GM18873 (cell line): ENCODE measurements at regions not wholly inside any gene's neighbourhood (a gene's known extent, or its start where the extent isn't known, plus 50 kb on each side); places are given as distances from the start of the nearest gene placed in this dataset.
"Not testable (repeated sequence)": the region's sequence is repeated elsewhere in the genome, so short reads cannot be mapped to it uniquely, and the experiment has no call there.

Experiments
- ATAC-seq: cut with Tn5 transposase; IDR thresholded peaks from one replicate; pipeline ENCODE4 v1.9.1; 2021; ENCODE audit warnings: mild to moderate bottlenecking, moderate library complexity, moderate number of reproducible peaks; ENCODE audit not compliant: unreplicated experiment, low FRiP score

DNA sequence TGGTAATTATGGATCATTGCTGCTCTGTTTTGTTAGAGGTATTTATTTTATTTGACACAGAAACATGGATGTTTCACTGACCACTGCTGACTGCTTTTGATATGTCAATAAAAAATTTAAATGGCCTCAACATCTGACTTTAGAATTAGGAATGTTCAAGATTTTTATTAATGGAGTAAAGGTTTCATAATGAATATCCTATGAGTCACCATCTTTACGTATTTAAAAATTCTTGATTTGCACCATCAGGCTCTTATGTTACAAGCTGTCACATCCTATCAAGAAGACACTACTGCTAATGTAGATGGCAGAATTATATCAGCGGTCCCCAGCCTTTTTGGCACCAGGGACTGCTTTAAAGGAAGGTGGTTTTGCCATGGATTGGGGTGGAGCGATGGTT is 578.7 kb upstream of the NRP1 start:
- ATAC-seq, result no peak

DNA sequence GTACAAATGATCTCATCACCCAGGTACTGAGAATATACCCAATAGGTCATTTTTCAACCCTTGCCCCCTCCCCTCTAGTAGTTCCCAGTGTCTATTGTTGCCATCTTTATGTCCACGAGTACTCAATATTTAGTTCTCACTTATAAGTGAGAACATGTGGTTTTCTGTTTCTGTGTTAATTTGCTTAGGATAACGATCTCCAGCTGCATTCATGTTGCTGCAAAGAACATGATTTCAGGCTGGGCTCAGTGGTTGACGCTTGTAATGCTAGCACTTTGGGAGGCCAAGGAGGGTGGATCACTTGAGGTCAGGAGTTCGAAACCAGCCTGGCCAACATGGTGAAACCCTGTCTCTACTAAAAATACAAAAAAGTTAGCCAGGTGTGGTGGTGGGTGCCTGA is 575.0 kb upstream of the NRP1 start:
- not testable (repeated sequence) for ATAC-seq

DNA sequence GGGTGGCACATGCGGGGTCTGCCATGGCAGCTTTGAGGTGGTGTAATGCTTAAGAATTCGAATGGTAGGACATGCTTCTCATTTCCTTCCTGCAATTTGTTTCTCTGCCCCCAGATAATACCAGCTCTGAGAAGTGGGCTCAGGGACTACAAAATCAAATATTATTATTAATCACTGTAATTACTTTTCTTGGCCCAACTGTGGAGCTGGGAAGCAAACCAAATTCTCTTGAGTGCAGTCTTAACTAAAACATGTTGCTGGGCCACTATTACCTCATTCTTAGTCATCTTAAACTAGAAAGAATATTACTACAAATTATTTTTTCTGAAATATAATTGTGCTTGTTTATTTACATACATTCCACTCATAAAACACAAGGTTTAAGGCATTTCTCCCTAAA is 566.7 kb upstream of the NRP1 start:
- ATAC-seq, result no peak

DNA sequence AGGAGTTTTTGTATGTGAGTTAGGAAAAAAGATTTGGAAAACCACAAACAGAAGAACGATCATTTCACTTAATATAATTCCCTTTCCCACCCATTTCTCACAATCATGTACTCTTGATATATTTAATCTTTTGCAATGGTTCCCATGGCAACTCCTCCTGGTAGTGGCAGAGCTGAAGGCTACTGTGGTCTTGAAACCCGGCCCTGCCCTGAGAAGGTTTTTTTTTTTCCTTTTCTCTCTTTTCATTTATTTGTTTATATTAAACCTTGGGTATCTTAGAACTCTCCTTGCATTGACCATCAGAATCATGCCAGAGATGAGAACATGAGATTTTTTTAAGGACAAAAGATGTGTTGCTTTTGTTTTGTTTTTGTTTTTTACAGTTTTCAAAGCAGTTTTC is 566.1 kb upstream of the NRP1 start:
- ATAC-seq, result no peak

DNA sequence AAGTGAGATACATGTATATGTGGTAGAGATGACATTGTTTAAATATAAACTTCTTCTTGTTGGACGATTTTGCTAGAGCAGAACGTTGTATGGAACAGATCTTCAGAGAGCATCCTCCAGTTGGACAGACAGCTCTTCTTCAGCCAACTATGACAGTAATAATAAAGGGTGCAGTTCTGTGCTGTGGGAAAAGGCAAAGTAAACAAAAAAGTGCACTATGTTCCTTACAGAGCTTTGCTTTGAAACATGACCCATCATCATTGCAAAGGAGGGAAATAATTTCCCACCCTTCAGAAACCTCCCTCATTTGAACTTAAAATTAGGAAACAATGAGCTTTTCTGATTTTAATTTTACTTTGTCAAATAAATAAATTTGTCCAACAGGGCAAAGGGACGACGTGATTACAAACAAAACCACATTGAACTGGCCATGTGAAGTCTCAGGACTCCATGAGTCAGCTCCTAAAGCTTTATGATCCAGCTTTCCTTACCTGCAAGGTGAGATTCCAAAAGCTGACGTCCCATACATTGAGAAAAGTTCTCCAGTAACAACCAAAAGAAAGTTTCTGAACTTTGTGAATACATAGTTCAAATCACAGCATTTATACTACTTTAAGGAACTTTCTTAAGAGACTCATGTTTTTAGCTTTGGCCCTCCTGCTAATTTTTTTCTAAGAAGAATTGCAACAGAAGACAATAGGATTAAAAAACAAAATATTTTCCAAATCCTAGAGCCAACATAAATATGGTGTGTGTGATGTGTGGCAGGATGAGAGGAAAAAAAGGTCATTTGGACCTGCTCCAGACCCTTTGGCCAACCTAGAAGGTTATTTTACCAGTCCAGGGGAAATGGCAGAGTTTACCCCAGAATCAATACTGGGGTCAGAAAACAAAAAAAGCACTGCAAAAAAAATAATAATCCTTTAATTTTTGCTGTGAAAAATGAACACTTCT is 565.4 kb upstream of the NRP1 start:
- ATAC-seq, result no peak

DNA sequence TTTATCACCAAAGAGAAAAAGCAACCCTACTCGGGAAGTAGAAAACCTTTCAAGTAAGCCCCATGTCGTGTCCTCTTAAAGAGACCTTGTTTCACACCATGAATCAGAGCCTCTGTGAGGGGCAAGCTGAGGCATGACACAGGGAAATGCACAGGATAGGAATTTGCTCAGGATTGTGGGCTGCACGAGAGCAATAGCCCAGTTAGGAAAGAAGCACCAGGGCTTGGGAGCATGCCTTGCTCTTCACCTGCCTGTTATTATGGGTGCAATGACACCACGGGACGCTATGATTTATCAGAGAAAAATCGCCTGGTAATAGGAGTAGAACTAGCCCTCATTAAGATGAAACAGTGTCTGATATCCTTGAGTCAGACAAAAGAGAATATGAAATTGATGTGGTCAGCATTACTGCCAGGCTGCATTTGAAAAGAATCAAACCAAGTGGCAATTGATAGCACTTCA is 562.9 kb upstream of the NRP1 start:
- ATAC-seq, result no peak

DNA sequence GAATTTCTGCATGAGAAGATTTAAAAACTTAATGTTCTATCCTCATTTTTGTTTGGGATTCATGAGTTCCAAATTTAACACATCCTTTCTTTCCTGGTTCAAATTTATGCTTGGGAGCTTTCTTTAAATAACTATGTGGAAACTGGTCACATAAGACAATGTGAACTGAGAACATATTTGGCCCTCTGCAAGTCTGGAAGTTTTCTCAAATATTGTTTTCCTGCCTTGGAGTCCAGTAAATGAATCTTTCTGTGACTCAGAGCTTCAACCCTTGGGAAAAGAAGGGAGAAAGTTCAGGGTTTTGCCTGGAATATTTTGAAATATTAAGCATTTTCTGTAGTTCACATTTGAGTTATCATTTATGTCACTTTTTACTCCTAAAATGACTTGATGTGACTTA is 559.0 kb upstream of the NRP1 start:
- no peak for ATAC-seq

DNA sequence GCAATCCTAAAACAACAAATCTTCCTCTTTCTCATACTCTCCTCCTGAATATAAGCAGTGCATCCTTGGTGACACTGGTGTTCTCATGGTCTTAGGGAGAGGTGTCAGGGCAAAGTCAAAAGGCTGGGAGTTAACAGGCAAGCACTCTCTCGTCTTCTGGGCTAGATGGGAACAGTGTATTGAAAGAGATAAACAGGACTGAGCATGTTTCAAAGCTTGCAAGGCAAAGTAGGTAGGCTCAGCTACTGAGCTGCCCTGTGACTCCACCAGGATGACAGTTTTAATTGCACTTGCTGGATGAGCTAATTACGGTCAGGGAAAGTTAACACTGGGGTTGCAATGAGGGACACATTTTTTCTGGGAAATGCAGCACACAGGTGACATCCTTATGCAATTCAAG is 554.9 kb upstream of the NRP1 start:
- no peak for ATAC-seq

DNA sequence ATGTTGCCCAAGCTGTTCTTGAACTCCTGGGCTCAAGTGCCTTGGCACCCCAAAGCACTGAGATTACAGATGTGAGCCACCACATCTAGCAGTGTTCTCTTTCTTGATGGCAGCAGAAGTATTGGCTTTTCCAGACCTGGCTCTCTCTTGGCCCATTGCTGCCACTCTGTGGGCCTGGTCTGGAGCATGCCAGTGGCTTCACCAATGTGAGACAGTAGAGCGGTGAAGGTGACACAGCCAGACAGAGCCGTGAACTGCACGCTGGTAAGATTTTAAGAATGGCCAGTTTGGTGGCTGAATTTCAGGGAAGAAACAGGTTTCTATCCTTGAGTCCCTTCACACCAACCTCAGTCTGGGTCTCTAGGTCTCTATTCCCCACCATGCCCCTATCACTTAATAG is 552.7 kb upstream of the NRP1 start:
- no peak for ATAC-seq

DNA sequence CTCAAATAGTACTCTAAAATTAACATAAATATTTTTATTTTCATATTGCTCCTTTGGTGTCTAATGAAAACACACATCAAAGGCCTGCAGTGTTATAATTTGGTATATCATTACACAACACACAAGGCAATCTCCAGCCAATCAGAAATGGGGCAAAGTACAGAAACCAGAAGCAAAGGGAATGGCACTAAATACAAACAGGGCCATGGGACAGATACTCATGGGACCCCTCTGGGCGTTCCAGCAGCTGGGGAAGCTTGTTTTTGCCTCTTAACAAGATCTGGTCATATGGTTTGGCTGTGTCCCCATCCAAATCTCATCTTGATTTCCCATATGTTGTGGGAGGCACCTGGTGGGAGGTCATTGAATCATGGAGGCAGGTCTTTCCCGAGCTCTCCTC is 551.8 kb upstream of the NRP1 start:
- no peak for ATAC-seq

DNA sequence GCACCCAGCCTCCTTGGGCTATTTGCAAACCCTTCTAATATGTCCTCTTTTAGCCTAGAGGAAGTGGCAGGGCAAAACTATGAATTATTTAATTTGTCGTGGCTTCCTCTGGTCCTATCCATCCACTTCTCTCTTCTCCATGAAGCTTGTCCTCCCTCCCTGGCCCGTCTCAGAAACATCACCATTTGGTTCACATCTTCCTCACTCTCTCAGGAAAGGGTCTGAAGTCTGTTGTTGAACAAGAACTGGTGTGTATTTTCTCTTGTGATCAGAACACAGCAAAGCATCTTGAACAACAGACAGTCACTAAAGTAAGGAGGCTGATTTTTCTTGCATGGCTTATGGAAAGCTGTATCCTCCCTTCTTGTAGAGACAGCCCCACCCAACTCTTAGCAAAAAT is 550.1 kb upstream of the NRP1 start:
- no peak for ATAC-seq

DNA sequence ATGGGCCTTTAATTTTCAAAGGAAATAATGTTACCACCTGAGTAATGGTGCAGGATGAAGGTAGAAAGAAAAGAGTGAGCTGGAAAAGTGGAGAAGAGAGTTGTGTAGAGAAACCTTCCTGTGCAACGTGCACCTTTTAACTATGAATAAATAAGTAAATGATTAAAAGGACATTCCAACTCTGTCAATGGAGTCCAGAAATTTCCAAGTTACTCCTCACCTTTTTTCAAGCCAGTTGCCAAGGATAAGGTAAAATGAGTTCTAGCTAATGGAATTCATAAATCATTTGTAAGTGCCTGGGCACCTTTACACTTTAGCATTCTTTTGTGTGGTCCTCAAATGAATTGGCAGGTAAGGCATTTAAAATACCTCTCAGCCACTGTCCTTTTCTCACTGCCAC is 549.4 kb upstream of the NRP1 start:
- no peak for ATAC-seq

DNA sequence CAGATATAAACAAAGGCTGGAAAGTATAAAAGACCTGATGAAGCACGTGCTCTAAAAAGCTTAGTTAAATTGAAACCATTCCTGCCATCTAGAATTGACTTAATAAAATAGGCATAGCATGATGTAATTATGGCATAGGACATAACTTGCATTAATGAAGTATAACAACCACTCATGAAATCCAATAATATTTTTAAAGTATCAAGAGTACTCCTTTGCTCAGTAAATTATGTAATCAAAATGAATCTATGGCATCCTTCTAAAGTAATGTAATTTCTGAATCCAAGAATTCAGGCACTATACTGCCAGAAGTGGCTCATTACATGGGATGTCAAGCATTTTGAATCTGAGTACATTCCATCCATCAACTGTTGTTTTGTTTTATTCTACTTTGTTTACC is 548.5 kb upstream of the NRP1 start:
- ATAC-seq, result no peak

DNA sequence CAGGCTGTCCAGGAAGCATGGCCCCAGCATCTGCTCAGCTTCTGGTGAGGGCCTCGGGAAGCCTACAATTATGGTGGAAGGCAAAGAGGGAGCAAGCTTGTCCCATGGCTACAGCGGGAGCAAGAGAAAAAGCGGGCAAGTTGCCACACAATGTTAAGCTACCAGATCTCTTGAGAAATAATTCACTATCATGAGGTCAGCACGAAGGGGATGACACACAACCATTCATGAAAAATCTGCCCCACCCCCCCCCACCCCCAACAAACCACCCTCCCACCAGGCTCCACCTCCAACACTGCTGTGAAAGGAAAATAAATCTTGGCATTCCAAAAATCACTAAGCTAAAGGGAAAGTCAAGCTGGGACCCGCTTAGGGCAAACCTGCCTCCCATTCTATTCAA is 545.8 kb upstream of the NRP1 start:
- no peak for ATAC-seq

DNA sequence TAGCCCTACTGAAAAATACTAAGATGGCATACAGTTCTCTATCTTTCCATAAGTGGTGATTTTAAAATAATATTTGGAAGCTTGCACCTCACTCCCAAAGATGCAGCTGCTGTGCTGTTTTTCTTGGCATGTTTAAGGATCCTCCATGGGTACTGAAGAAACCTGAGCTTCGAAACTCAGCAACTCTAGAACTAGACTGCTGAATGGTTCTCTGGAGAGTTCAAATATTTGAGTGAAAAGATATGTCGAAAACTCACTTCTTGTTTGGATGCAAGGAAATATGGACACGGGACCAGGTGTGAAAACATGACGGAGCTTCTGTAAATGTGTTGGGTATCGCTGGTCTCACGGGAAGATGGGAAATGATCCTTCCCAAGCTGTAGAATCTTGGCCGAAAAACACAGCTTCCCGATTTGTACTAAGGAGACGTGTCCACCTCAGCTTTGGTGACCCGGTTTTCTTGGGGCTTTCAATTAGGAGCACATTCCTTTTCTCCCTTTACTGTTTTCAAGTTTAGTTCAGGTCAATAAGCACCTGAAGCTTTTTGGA is 543.8 kb upstream of the NRP1 start:
- no peak for ATAC-seq

DNA sequence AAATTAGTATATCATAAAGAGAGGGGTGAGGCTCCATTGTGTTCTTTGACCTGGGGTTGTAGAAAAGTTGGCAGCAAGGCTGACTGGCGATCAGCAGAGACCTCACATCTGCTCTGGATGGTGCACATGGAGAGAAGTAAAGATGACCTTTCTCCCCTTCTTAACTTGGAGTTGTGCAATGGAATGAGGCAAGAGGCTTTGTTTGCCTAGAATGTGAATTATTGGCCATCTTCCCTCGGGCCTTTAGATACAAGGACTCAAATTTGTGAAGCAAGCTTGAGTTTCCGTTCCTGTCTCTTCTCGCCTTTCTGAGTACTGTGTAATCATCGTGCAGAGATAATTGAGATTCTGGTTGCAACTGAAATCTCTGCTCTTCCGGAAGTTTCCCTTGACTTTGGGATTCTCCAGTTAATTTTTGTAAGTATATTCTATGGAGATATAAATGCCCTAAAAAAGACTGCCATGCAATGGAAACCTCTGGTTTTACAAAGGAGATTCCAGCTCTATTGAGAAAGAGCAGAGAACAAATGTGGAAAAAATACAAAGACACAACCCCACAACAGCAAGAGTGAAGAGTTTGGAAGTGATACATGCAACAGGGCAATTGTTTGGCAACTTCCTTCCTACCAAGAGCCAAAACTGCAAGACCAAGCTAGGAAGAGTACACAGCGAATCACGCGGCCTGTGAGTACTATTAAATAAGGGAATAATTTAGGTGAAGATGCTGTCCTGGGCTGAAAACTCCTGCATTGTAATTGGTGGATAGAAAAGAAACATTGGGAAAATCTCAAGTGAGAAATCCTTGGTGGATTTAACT is 542.3 kb upstream of the NRP1 start:
- no peak for ATAC-seq

DNA sequence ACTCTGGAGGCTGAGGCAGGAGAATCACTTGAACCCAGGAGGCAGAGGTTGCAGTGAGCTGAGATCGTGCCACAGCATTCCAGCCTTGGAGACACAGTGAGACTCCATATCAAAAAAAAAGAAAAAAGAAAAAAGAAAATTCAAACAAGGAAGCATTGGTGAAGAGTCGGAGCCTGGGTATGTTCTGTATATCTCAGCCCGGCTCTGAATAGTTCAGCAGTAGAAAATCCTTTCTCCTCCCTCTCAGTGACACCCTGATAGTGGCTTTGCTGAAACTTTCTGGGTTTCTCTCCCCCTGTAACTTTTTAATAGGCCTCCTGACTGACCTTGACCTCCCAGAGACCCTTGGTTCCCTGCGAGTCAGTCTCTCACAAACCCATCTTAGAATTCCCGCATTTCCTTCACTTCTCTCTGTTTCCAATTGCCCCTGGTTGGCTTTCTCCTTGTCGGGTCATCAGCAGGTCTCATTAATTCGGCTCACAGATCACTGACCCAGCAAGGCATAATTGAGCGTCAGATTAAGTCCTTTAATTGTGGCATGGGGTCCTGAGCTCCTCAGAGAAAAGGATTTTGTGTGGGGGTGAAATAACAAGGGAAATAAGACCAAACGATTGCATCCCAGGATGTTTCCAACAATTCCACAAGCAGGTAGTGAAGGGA is 541.6 kb upstream of the NRP1 start:
- no peak for ATAC-seq

DNA sequence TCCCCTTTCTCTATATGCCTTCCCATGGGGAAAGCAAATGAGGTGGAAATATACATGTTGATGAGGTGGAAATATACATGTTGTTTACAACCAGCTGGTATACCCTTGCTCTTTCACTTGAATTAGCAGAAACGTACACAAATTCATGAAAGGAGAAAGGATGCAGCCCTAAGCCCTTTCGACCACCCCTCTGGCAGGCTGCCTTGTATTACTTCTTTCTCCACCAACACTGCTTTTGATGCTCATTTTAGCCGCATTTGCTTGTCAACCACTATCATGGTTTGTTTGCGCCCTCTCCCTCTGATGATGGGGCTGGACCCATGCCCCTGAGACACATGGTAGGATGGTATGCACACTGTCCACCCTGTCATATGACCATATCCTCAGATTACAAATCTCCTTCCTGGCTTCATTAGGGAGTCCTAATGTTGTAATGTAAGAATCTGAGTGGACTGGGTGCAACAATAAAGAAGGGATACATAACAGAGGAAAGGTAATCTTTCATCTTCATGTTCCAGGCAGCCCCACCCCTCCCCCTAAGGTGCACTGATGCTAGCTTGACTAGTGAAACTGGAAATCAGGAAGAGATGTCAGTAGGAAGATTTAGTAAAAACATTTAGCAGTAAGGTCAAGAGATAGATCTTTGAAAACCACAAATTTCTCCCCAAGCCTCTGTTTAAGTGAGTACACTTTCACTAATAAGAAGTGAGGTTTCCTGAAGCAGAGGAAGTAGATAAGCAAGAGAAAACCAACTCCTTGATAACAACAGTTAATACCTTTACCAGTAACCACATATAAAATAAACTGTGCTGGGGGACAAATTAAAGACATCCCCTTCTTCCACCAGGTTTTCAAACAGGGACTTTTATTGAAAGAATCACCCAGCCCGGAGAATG is 536.8 kb upstream of the NRP1 start:
- no peak for ATAC-seq

DNA sequence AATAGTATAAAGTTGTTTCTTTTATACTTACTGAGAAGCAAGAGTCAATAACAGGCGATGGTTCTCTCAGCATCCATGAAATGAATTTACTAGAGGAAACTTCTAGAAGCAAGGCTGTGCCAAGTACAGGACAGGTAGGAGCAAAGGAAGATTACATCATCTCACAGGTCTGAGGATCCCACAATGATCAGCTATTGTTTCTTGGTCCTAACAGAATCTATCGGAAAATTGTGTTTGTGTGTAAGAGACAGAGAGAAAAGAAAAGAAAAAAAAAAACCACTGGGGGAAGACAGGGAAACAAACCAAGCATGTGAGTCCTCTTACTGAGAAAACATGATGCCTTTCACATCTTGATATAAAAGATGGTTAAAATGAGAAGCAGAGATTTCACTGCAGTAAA is 535.0 kb upstream of the NRP1 start:
- no peak for ATAC-seq

DNA sequence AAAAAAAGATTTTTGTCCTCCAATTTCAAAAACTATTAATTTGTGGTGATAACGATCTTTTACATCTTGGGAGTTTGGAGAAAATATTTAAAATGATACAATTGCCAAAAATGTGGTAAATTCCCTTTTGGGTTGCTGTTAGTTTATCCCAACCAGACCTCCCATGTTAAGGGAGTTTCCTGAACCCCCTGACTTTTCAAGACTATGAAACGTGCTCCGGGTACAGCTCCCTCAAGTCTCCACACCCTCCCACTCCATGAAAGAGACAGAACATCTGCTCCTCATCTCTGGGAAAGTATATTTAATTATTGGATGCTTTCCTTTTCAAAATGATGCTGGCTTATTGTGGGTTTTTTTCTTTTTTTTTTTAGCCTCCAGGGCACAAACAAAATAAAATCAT is 534.6 kb upstream of the NRP1 start:
- ATAC-seq, result no peak
